ENCODE measurements at regions not wholly inside any gene's neighbourhood (a gene's known extent, or its start where the extent isn't known, plus 50 kb on each side); places are given as distances from the start of the nearest gene placed in this dataset.

GRCh38 chr4:96108146-96108545 lies 268.3 kb downstream of the PDHA2 start:
- TF ChIP-seq CTCF (IDR thresholded peaks at IDR 0.05): no peak
- H3K27ac ChIP-seq: no peak overlapping the region
- no peak for DNase-seq (ENCODE audit: low spot score)
- no peak overlapping the region for H3K4me3 ChIP-seq

GRCh38 chr4:96112631-96113030 lies 272.7 kb downstream of the PDHA2 start:
- no peak overlapping the region for H3K4me3 ChIP-seq
- TF ChIP-seq CTCF (IDR thresholded peaks at IDR 0.05): no peak
- no peak overlapping the region for H3K27ac ChIP-seq
- no peak for DNase-seq (ENCODE audit: low spot score)

GRCh38 chr4:96120206-96120605 lies 280.3 kb downstream of the PDHA2 start:
- no peak for TF ChIP-seq CTCF (IDR thresholded peaks at IDR 0.05)
- DNase-seq (ENCODE audit: low spot score): no peak
- Histone ChIP-seq H3K27ac (no peak overlapping the region), H3K4me3 (no peak overlapping the region)

- TF ChIP-seq CTCF (IDR thresholded peaks at IDR 0.05): no peak
- Histone ChIP-seq H3K4me3 (no peak overlapping the region), H3K27ac (no peak overlapping the region)
- DNase-seq (ENCODE audit: low spot score): no peak
These were observed 286.3 kb downstream of the PDHA2 start for GRCh38 chr4:96126227-96126626.

GRCh38 chr4:96131186-96131585 lies 291.3 kb downstream of the PDHA2 start:
- Histone ChIP-seq H3K4me3 (no peak overlapping the region), H3K27ac (no peak overlapping the region)
- TF ChIP-seq CTCF (IDR thresholded peaks at IDR 0.05): no peak
- DNase-seq (ENCODE audit: low spot score): no peak

- no peak for TF ChIP-seq CTCF (IDR thresholded peaks at IDR 0.05)
- Histone ChIP-seq H3K27ac (no peak overlapping the region), H3K4me3 (no peak overlapping the region)
- DNase-seq (ENCODE audit: low spot score): no peak
These were observed 294.9 kb downstream of the PDHA2 start for GRCh38 chr4:96134806-96135205.

- Histone ChIP-seq H3K4me3 (no peak overlapping the region), H3K27ac (no peak overlapping the region)
- TF ChIP-seq CTCF (IDR thresholded peaks at IDR 0.05): no peak
- no peak for DNase-seq (ENCODE audit: low spot score)
These were observed 296.2 kb downstream of the PDHA2 start for GRCh38 chr4:96136056-96136455.

All from coronary artery (tissue), 2 donors.